ENCODE measurements at regions not wholly inside any gene's neighbourhood (a gene's known extent, or its start where the extent isn't known, plus 50 kb on each side); places are given as distances from the start of the nearest gene placed in this dataset.

- 74 to 82% (median 79%) methylated on average over 4 of the region's 4 CpGs for WGBS, 4 donors
- no peaks in the 10 kb centered on the region for H3K4me1 ChIP-seq
- TF ChIP-seq CTCF (IDR thresholded peaks at IDR 0.05), result no peak
- no peak for TF ChIP-seq POLR2A (IDR thresholded peaks at IDR 0.05)
- intact Hi-C loops (cut with DNase I), result no loop called here
- H3K4me3 ChIP-seq, result no peak overlapping the region
- H3K9me3 ChIP-seq, result no peaks in the 10 kb centered on the region
- DNase-seq (no peak), ATAC-seq (no peak)
- no peaks in the 10 kb centered on the region for H3K36me3 ChIP-seq
- no peak overlapping the region for H3K27ac ChIP-seq
- H3K27me3 ChIP-seq, result peaks cover 0 to 14% (median 0%) of the 10 kb centered on the region in 9 donors
These were observed 260.6 kb downstream of the MEX3B start for GRCh38 chr15:81785181-81785580.

- peaks cover 0 to 14% (median 0%) of the 10 kb centered on the region in 9 donors for H3K27me3 ChIP-seq
- 89 to 94% (median 92%) methylated on average over 6 of the region's 6 CpGs for WGBS, 4 donors
- intact Hi-C loops (cut with DNase I), result no loop called here
- no peak for ATAC-seq
- no peaks in the 10 kb centered on the region for H3K4me1 ChIP-seq
- no peak overlapping the region for H3K27ac ChIP-seq
- no peak for TF ChIP-seq POLR2A (IDR thresholded peaks at IDR 0.05)
- no peaks in the 10 kb centered on the region for H3K36me3 ChIP-seq
- DNase-seq, result no peak
- no peaks in the 10 kb centered on the region for H3K9me3 ChIP-seq
- H3K4me3 ChIP-seq, result no peak overlapping the region
These were observed 261.1 kb downstream of the MEX3B start for GRCh38 chr15:81784751-81785150.

GRCh38 chr15:81783586-81783985 lies 262.2 kb downstream of the MEX3B start:
- Histone ChIP-seq H3K4me3 (no peak overlapping the region), H3K27ac (no peak overlapping the region), H3K36me3 (no peaks in the 10 kb centered on the region), H3K4me1 (no peaks in the 10 kb centered on the region), H3K27me3 (peaks cover 0 to 10% (median 0%) of the 10 kb centered on the region in 9 donors), H3K9me3 (no peaks in the 10 kb centered on the region)
- intact Hi-C loops (cut with DNase I), result no loop called here
- 89 to 93% (median 92%) methylated on average over 3 of the region's 3 CpGs for WGBS, 4 donors
- ATAC-seq (no peak), DNase-seq (no peak)
- TF ChIP-seq CTCF (IDR thresholded peaks at IDR 0.05) (no peak), POLR2A (IDR thresholded peaks at IDR 0.05) (no peak)

GRCh38 chr15:81783076-81783475 lies 262.7 kb downstream of the MEX3B start:
- no peaks in the 10 kb centered on the region for H3K9me3 ChIP-seq
- WGBS, 4 donors, result 87 to 92% (median 90%) methylated on average over 5 of the region's 5 CpGs
- no peaks in the 10 kb centered on the region for H3K36me3 ChIP-seq
- TF ChIP-seq CTCF (IDR thresholded peaks at IDR 0.05) (no peak), POLR2A (IDR thresholded peaks at IDR 0.05) (no peak)
- intact Hi-C loops (cut with DNase I), result no loop called here
- ATAC-seq (no peak), DNase-seq (no peak)
- H3K4me1 ChIP-seq, result no peaks in the 10 kb centered on the region
- no peak overlapping the region for H3K4me3 ChIP-seq
- no peak overlapping the region for H3K27ac ChIP-seq
- peaks cover 0 to 10% (median 0%) of the 10 kb centered on the region in 9 donors for H3K27me3 ChIP-seq

- H3K36me3 ChIP-seq, result no peaks in the 10 kb centered on the region
- WGBS, 4 donors, result 62 to 78% (median 74%) methylated on average over 2 of the region's 2 CpGs
- no peaks in the 10 kb centered on the region for H3K9me3 ChIP-seq
- intact Hi-C loops (cut with DNase I), result no loop called here
- H3K27me3 ChIP-seq, result no peaks in the 10 kb centered on the region
- H3K4me1 ChIP-seq, result no peaks in the 10 kb centered on the region
- no peak overlapping the region for H3K27ac ChIP-seq
- TF ChIP-seq POLR2A (IDR thresholded peaks at IDR 0.05), result no peak
- no peak for TF ChIP-seq CTCF (IDR thresholded peaks at IDR 0.05)
- no peak for DNase-seq
- no peak overlapping the region for H3K4me3 ChIP-seq
- no peak for ATAC-seq
These were observed 264.4 kb downstream of the MEX3B start for GRCh38 chr15:81781395-81781794.
